Upper lobe of left lung (tissue), 4 donors: ENCODE measurements at regions not wholly inside any gene's neighbourhood (a gene's known extent, or its start where the extent isn't known, plus 50 kb on each side); places are given as distances from the start of the nearest gene placed in this dataset.

Source experiments
- EP300 ChIP-seq, 4 donors: sonication (generic); formaldehyde crosslinking; IDR thresholded peaks; one replicate each; pipeline ENCODE4 v1.5.1; 2017; ENCODE audit warnings: antibody characterized with exemption in 4 of 4, control low read depth in 2 of 4
- POLR2A ChIP-seq, 4 donors: fragments of 450-650 bp; IDR thresholded peaks; one replicate each; pipeline ENCODE4 v1.5.1; 2016 to 2017; ENCODE audit warnings: antibody characterized with exemption in 4 of 4, mild to moderate bottlenecking in 2 of 4
- POLR2AphosphoS5 ChIP-seq, 2 donors: sonication (generic); formaldehyde crosslinking; IDR thresholded peaks; one replicate each; pipeline ENCODE4 v1.5.1; 2017; ENCODE audit warnings: antibody characterized with exemption in 2 of 2
- TF ChIP-seq, protein P1 (sequence below), 6 experiments: fragments of 450-650 bp in 4 of 6; fragments of 200-600 bp in 2 of 6; sonication (generic) in 2 of 6; IDR thresholded peaks; one replicate each; pipeline ENCODE4 v1.5.1; 2016 to 2019; ENCODE audit warnings: antibody characterized with exemption in 6 of 6

DNA sequence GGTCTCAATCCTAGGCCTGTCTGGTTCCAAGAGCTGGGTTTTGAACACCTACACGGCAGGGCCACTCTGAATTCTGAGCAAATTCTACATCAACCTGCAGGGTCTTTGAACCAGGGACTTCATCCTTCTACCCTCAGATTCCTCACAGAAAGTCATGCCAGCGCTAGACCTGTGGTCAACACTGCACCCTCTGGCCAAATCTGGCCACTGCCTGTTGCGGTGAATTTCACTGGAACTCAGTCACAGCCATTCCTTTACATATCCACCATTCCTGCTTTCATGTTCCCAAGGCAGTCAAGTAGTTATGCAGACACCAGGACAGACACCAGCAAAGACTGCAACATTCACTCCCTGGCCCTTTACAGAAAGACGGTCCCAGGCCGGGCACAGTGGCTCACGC is 144.6 kb downstream of the C16orf95 start:
- TF ChIP-seq, protein P1, sequence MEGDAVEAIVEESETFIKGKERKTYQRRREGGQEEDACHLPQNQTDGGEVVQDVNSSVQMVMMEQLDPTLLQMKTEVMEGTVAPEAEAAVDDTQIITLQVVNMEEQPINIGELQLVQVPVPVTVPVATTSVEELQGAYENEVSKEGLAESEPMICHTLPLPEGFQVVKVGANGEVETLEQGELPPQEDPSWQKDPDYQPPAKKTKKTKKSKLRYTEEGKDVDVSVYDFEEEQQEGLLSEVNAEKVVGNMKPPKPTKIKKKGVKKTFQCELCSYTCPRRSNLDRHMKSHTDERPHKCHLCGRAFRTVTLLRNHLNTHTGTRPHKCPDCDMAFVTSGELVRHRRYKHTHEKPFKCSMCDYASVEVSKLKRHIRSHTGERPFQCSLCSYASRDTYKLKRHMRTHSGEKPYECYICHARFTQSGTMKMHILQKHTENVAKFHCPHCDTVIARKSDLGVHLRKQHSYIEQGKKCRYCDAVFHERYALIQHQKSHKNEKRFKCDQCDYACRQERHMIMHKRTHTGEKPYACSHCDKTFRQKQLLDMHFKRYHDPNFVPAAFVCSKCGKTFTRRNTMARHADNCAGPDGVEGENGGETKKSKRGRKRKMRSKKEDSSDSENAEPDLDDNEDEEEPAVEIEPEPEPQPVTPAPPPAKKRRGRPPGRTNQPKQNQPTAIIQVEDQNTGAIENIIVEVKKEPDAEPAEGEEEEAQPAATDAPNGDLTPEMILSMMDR (IDR thresholded peaks at IDR 0.05), result no peak
- TF ChIP-seq EP300 (IDR thresholded peaks at IDR 0.05), result no peak
- TF ChIP-seq POLR2A (IDR thresholded peaks at IDR 0.05), result no peak
- no peak for TF ChIP-seq POLR2AphosphoS5 (IDR thresholded peaks at IDR 0.05)
